Common myeloid progenitor, CD34-positive (primary cell): ENCODE measurements at regions not wholly inside any gene's neighbourhood (a gene's known extent, or its start where the extent isn't known, plus 50 kb on each side); places are given as distances from the start of the nearest gene placed in this dataset.

Experiments used
- CTCF ChIA-PET: fragments of 350-600 bp; sonication (Branson Sonifier 250); formaldehyde crosslinking; loops from one replicate; lab custom pipeline; 2021; ENCODE audit warnings: antibody characterized with exemption; lab: Charles Lee
- POLR2A ChIA-PET: fragments of 350-600 bp; sonication (Branson Sonifier 250); formaldehyde crosslinking; loops from one replicate; lab custom pipeline; 2021; ENCODE audit warnings: antibody characterized with exemption; lab: Charles Lee
- DNase-seq, 3 donors: peaks; one replicate each; pipeline versions ENCODE4 v3.0.0 to v3.0.0-alpha.2; 2013
- H3K27ac ChIP-seq, 2 experiments: 1 replicate in 1 of 2; 2 replicates in 1 of 2; pipeline ENCODE4 v1.7.0; 2013; ENCODE audit warnings: inconsistent platforms in 2 of 2, low read length in 2 of 2, mild to moderate bottlenecking in 2 of 2, low read depth in 1 of 2, moderate library complexity in 1 of 2; ENCODE audit not compliant: severe bottlenecking in 2 of 2, insufficient read depth in 1 of 2, poor library complexity in 1 of 2
- H3K27me3 ChIP-seq, 5 experiments: replicated peaks in 2 of 5; 1 replicate in 3 of 5; 2 replicates in 2 of 5; pipeline versions ENCODE4 v1.6.1 to v1.7.0; 2013; ENCODE audit warnings: low read length in 4 of 5, mild to moderate bottlenecking in 2 of 5, moderate library complexity in 2 of 5, inconsistent platforms in 1 of 5; ENCODE audit not compliant: insufficient read depth in 5 of 5, control insufficient read depth in 4 of 5
- H3K36me3 ChIP-seq, 4 experiments: 1 replicate in 2 of 4; 2 replicates in 2 of 4; pipeline versions ENCODE4 v1.6.1 to v1.7.0; 2013; ENCODE audit warnings: low read length in 3 of 4, control low read depth in 1 of 4, mild to moderate bottlenecking in 1 of 4; ENCODE audit not compliant: control insufficient read depth in 4 of 4, insufficient read depth in 4 of 4
- H3K4me1 ChIP-seq, 4 experiments: 1 replicate in 3 of 4; 2 replicates in 1 of 4; pipeline versions ENCODE4 v1.6.1 to v1.7.1; 2013; ENCODE audit warnings: low read length in 3 of 4, mild to moderate bottlenecking in 3 of 4, control low read depth in 1 of 4, inconsistent platforms in 1 of 4, moderate library complexity in 1 of 4; ENCODE audit not compliant: control insufficient read depth in 4 of 4, insufficient read depth in 4 of 4; ENCODE audit errors: control extremely low read depth in 1 of 4
- H3K4me3 ChIP-seq, 7 experiments: 1 replicate in 4 of 7; 2 replicates in 3 of 7; pipeline versions ENCODE4 v1.5.1 to v1.7.0; 2013; ENCODE audit warnings: mild to moderate bottlenecking in 7 of 7, low read length in 6 of 7, moderate library complexity in 6 of 7, inconsistent platforms in 2 of 7, low read depth in 2 of 7, control low read depth in 1 of 7; ENCODE audit not compliant: insufficient read depth in 4 of 7, control insufficient read depth in 1 of 7; ENCODE audit errors: extremely low read depth in 1 of 7
- H3K9me3 ChIP-seq, 5 experiments: 1 replicate in 4 of 5; 2 replicates in 1 of 5; pipeline versions ENCODE4 v1.6.1 to v1.7.1; 2013; ENCODE audit warnings: low read length in 4 of 5, mild to moderate bottlenecking in 2 of 5, inconsistent platforms in 1 of 5, low read depth in 1 of 5, moderate library complexity in 1 of 5; ENCODE audit not compliant: control insufficient read depth in 4 of 5, insufficient read depth in 2 of 5; ENCODE audit errors: control extremely low read depth in 1 of 5
- WGBS: methylation state at CpG from one replicate; pipeline ENCODE4 v1.1.5; 2013; ENCODE audit not compliant: insufficient coverage; 5-methylcytosine and 5-hydroxymethylcytosine counted together

- no peak overlapping the region for H3K4me3 ChIP-seq
- POLR2A ChIA-PET: no interaction called here
- no peak overlapping the region for H3K27ac ChIP-seq
- no peaks in the 10 kb centered on the region for H3K9me3 ChIP-seq
- H3K36me3 ChIP-seq: no peaks in the 10 kb centered on the region
- no peaks in the 10 kb centered on the region for H3K27me3 ChIP-seq
- CTCF ChIA-PET: no interaction called here
- peak in 1 of 3 donors; percentile 28 for DNase-seq
- H3K4me1 ChIP-seq: peaks cover 9 to 38% (median 22%) of the 10 kb centered on the region in 4 experiments
- WGBS: no CpG with 5 or more reads among the region's 3 CpGs
These were observed 217.3 kb upstream of the FGGY start for GRCh38 chr1:59079434-59080140.

- H3K27me3 ChIP-seq: no peaks in the 10 kb centered on the region
- ChIA-PET CTCF (no interaction called here), POLR2A (no interaction called here)
- no peaks in the 10 kb centered on the region for H3K36me3 ChIP-seq
- WGBS: no CpG with 5 or more reads among the region's 1 CpG
- no peaks in the 10 kb centered on the region for H3K9me3 ChIP-seq
- H3K4me3 ChIP-seq: no peak overlapping the region
- H3K27ac ChIP-seq: no peak overlapping the region
- H3K4me1 ChIP-seq: peaks cover 12 to 39% (median 24%) of the 10 kb centered on the region in 4 experiments
- DNase-seq: no peak
These were observed 215.7 kb upstream of the FGGY start for GRCh38 chr1:59081181-59081580.

DNA sequence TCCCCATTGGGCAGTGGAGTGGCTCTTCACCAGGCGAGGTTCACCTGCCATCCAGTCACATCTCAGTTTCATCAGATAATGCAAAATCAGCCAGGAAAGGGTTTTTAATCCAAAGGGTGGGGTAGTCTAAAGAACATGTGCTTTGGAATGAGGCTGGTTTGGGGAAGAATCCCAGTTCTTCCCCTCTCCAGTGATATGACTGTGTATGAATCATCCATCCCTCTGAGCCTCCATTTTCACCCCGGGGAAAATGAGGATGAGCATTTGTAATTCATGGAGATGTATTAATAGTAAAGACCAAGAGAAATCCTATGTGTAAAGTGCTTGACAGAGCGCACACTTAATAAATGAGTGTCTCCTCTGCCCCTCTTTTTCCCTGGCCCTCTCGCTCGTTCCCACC lies 215.1 kb upstream of the FGGY start:
- peaks cover 12 to 34% (median 22%) of the 10 kb centered on the region in 4 experiments for H3K4me1 ChIP-seq
- H3K4me3 ChIP-seq: no peak overlapping the region
- H3K36me3 ChIP-seq: no peaks in the 10 kb centered on the region
- 100% methylated on average over 3 of the region's 5 CpGs for WGBS
- H3K9me3 ChIP-seq: no peaks in the 10 kb centered on the region
- H3K27me3 ChIP-seq: no peaks in the 10 kb centered on the region
- no peak overlapping the region for H3K27ac ChIP-seq
- POLR2A ChIA-PET: no interaction called here
- CTCF ChIA-PET: no interaction called here
- no peak for DNase-seq

DNA sequence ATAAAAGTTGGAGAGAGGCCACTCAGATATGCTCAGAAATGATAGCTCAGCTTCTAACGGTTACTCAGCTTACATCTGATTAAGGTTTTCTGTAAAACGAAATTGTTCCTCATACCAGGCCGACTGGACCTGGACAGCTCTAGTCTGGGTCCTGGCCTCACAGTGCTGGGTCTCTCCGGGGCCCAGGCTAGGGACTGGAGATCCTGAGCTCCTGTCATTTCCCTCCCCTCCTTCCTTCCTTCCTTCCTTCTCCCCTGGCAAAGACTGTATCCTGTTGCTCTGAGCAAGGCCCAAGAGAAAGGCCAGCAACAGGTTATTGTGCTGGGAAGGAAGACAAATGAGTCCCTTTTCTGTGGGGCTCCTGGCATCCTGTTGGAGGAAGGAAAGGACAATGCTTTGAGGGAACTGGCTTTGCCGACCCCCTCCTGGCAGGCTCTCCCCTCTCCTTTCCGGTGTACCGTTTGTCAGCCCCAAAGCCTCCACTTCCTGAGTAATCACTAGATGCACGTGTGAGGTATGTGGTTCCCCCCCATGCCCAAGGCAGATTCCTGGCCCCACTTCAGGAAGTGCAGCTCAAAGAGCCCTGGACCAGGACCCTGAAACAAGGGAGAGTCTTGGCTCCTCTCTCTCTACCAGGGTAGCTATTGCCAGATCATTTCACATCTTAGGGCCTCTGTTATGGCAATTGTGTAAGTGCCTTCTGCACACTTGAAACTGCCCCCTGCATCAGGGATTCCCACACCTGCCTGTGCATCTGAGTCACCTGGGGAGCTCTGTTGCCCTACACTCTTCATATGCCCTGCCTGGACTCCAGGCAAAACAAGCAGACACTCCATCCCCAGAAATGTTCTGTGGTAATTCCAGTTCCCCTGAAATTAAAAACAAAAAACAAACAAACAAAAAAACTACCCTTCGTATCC lies 212.7 kb upstream of the FGGY start:
- WGBS: 2% methylated on average over 6 of the region's 9 CpGs
- peak overlapping the region in 3 of 7 experiments; percentile 19 to 44 (median 31) for H3K4me3 ChIP-seq
- ChIA-PET POLR2A (interaction anchor here (0.6 kb wide), 1 partner anchor 267 kb away, joined by 3 read pairs; no protein-coding TSS in a partner anchor), CTCF (interaction anchor here (0.7 to 2.4 kb wide), 5 partner anchors 11 to 300 kb away, joined by 4 to 7 read pairs (median 5); partner anchors contain the start of gene JUN)
- no peaks in the 10 kb centered on the region for H3K27me3 ChIP-seq
- peaks cover 12 to 18% (median 14%) of the 10 kb centered on the region in 4 experiments for H3K4me1 ChIP-seq
- H3K9me3 ChIP-seq: peaks cover 0 to 7% (median 0%) of the 10 kb centered on the region in 5 experiments
- H3K36me3 ChIP-seq: no peaks in the 10 kb centered on the region
- peak overlapping the region in 1 of 2 experiments; percentile 67 for H3K27ac ChIP-seq
- peak; percentile 29 to 54 (median 42) for DNase-seq

DNA sequence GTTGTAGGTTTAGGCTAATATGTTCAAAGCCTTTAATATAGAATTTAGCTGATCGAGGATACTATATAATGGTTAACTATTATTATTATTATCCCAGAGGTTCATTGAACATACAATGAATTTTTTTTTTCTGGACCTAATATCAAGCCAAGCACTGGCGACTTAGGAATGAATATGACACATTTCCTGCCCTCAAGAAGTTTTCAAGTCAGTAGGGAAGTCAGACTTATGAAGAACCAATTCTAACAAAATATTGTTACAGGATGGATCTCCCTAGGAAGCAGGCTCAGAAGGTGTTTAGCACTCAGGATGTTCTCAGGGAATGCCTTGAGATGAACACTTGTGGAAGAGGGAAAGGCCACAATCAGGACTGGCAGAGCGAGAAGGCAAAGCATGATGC lies 211.8 kb upstream of the FGGY start:
- Histone ChIP-seq H3K36me3 (no peaks in the 10 kb centered on the region), H3K4me1 (peaks cover 12 to 18% (median 14%) of the 10 kb centered on the region in 4 experiments), H3K27me3 (no peaks in the 10 kb centered on the region), H3K9me3 (peaks cover 0 to 11% (median 2%) of the 10 kb centered on the region in 5 experiments), H3K4me3 (no peak overlapping the region), H3K27ac (no peak overlapping the region)
- ChIA-PET CTCF (interaction anchor here (0.8 to 2.1 kb wide), 4 partner anchors 8 to 301 kb away, joined by 3 to 7 read pairs (median 5); partner anchors contain the start of gene JUN), POLR2A (interaction anchor here (0.6 kb wide), 1 partner anchor 266 kb away, joined by 3 read pairs; no protein-coding TSS in a partner anchor)
- 100% methylated on average over 1 of the region's 3 CpGs for WGBS
- DNase-seq: no peak

DNA sequence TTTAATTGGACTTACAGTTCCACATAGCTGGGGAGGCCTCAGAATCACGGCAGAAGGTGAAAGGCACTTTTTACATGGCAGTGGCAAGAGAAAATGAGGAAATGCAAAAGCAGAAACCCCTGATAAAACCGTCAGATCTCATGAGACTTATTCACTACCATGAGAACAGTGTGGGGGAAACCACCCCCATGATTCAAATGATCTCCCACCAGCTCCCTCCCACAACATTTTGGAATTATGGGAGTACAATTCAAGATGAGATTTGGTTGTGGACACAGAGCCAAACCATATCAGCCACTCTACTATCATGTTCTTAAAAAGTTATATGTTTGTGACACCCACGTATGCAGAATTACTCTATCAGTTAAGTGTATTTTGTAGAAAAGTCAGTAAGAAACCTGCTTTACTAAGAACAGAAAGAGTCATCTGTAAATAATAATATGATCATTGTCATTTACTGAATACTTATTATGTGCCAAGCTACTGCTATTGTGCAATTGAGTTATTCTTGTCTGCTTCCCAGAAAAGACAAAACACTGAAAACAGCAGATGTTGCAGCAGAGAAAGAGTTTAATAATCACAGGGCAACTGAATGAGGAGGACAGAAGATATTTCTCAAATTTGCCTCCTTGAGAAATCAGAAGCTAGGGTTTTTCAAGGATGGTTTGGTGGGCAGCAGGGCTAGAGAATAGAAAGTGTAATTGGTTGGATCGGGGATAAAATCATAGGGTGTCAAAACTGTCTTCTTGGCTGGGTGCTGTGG lies 207.7 kb upstream of the FGGY start:
- ChIA-PET POLR2A (no interaction called here), CTCF (no interaction called here)
- Histone ChIP-seq H3K4me1 (peaks cover 4 to 6% (median 6%) of the 10 kb centered on the region in 4 experiments), H3K4me3 (no peak overlapping the region), H3K9me3 (peaks cover 0 to 11% (median 2%) of the 10 kb centered on the region in 5 experiments), H3K27ac (no peak overlapping the region), H3K36me3 (no peaks in the 10 kb centered on the region), H3K27me3 (no peaks in the 10 kb centered on the region)
- no peak for DNase-seq
- 100% methylated on average over 3 of the region's 4 CpGs for WGBS
